ENCODE measurements at regions not wholly inside any gene's neighbourhood (a gene's known extent, or its start where the extent isn't known, plus 50 kb on each side); places are given as distances from the start of the nearest gene placed in this dataset.

DNA sequence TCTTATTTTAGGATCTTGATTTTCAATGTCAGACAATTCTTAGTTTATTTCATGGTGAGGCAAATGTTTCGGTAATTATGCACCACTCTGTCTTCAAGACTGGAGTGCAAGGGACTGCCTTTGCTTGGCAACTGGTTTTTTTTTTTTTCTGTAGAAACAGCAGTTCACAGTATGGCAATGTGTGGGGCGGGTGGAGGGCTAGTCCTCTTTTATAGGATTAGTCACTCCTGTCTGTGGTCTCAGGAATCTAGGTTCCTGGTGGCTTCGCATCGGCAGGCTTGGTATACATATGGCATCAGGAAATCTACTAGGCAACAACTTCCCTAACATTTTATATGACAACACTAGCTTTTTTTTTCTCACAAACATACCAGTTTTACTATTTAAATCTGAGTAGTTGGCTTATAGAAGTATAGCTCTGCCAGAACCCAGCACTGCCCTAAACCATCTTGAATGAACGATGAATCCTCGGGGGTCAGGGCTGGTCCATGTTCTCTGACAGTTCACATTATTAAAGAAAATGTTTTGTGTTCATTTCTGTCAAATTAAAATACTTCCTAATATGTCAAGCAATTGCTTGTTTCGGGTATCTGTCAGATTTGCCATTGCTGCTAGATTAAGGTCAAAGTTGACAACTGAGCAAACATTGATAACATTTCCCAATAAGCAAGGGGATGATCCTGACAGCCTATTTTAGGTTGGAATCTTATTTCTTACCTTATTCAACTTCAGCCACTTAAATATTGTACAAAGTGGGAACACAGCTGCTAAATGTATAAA lies 289.7 kb upstream of the VSTM2A start:
- Mint-ChIP-seq H3K27me3 (no peaks in the 10 kb centered on the region), H3K27ac (no peak overlapping the region), H3K4me3 (ENCODE audit: low read depth) (no peak overlapping the region), H3K36me3 (ENCODE audit: insufficient read depth) (no peaks in the 10 kb centered on the region), H3K9me3 (ENCODE audit: low read depth) (no peaks in the 10 kb centered on the region), H3K4me1 (ENCODE audit: low read depth) (no peaks in the 10 kb centered on the region)
- TF ChIP-seq, protein P1, sequence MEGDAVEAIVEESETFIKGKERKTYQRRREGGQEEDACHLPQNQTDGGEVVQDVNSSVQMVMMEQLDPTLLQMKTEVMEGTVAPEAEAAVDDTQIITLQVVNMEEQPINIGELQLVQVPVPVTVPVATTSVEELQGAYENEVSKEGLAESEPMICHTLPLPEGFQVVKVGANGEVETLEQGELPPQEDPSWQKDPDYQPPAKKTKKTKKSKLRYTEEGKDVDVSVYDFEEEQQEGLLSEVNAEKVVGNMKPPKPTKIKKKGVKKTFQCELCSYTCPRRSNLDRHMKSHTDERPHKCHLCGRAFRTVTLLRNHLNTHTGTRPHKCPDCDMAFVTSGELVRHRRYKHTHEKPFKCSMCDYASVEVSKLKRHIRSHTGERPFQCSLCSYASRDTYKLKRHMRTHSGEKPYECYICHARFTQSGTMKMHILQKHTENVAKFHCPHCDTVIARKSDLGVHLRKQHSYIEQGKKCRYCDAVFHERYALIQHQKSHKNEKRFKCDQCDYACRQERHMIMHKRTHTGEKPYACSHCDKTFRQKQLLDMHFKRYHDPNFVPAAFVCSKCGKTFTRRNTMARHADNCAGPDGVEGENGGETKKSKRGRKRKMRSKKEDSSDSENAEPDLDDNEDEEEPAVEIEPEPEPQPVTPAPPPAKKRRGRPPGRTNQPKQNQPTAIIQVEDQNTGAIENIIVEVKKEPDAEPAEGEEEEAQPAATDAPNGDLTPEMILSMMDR (IDR thresholded peaks at IDR 0.05; ENCODE audit: unreplicated experiment): no peak
- DNase-seq (ENCODE audit: low spot score, unreplicated experiment): no peak

DNA sequence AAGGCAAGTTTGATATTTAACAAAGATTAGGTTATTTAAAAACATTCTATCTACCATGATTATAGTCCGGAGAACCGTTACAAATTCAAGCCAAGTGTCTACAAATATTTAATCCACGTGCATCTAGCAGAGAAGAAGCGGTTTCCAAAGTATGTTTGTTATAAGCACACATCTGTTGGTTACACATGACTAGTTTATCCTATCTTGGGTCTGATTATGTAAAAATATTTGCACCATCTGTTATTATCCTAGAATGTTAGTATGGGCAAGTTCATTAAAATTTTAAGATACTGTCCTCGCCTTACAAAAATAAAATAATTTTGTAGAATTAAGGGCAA lies 289.2 kb upstream of the VSTM2A start:
- TF ChIP-seq, protein P1 (IDR thresholded peaks at IDR 0.05; ENCODE audit: unreplicated experiment): no peak
- Mint-ChIP-seq H3K27ac (no peak overlapping the region), H3K4me3 (ENCODE audit: low read depth) (no peak overlapping the region), H3K36me3 (ENCODE audit: insufficient read depth) (no peaks in the 10 kb centered on the region), H3K4me1 (ENCODE audit: low read depth) (no peaks in the 10 kb centered on the region), H3K27me3 (no peaks in the 10 kb centered on the region), H3K9me3 (ENCODE audit: low read depth) (no peaks in the 10 kb centered on the region)
- no peak for DNase-seq (ENCODE audit: low spot score, unreplicated experiment)

DNA sequence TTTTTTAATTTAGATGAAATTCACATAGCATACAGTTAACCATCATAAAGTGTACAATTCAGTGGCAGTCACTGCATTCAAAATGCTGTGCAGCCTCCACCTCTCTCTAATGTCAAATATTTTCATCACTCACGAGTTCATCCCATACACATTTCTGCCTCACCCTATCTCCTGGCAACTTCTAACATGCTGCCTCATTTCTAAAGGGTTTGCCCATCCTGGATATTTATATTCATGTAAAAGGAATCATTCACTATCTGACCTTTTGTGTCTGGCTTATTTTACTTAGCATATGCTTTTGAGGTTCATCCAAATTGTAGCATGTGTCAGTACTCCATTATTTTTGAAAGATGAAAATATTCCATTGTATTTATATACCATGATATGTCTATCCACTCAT lies 286.9 kb upstream of the VSTM2A start:
- no peak for DNase-seq (ENCODE audit: low spot score, unreplicated experiment)
- Mint-ChIP-seq H3K27me3 (no peaks in the 10 kb centered on the region), H3K27ac (no peak overlapping the region), H3K36me3 (ENCODE audit: insufficient read depth) (no peaks in the 10 kb centered on the region), H3K4me3 (ENCODE audit: low read depth) (no peak overlapping the region), H3K9me3 (ENCODE audit: low read depth) (no peaks in the 10 kb centered on the region), H3K4me1 (ENCODE audit: low read depth) (no peaks in the 10 kb centered on the region)
- TF ChIP-seq, protein P1 (IDR thresholded peaks at IDR 0.05; ENCODE audit: unreplicated experiment): no peak

DNA sequence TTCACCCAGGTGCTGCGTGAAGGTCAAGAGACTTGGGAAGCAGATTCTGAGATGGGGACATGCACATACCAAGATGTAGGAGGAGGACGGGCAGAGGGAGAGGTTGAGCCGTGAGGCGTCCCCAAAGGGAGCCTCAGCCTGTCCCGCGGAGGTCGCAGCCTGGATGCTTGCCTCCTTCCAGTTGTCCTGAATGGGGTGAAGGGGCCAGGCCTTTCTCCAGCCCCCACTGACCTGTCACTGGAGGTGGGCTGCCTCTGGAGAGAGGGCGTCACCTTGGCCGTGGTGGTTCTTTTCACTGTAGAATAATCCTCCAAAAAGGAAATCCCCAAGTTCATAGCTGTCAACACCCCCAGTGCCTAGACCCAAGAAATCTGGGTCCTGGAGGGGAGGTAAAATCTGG lies 283.0 kb upstream of the VSTM2A start:
- H3K27me3 Mint-ChIP-seq: no peaks in the 10 kb centered on the region

DNA sequence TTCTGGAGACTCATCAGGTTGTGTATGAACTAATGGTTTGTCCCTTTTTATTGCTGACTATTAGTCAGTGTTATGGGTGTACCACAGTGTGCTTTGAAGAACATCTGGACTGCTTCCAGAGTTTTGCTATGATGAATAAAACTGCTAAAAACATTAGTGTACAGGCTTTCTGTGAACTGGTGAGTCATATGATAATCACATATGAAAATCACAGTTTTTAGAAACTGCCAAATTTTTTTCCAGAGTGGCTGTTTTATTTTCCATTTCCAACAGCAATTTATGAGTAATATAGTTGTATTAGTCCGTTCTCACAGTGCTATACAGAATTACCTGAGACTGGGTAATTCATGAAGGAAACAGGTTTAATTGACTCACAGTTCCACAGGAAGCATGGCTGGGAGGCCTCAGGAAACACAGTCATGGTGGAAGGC lies 281.2 kb upstream of the VSTM2A start:
- no peak overlapping the region for H3K27ac Mint-ChIP-seq
- no peaks in the 10 kb centered on the region for H3K4me1 Mint-ChIP-seq (ENCODE audit: low read depth)
- H3K9me3 Mint-ChIP-seq (ENCODE audit: low read depth): no peaks in the 10 kb centered on the region
- H3K36me3 Mint-ChIP-seq (ENCODE audit: insufficient read depth): no peaks in the 10 kb centered on the region
- no peak overlapping the region for H3K4me3 Mint-ChIP-seq (ENCODE audit: low read depth)
- no peaks in the 10 kb centered on the region for H3K27me3 Mint-ChIP-seq
- DNase-seq (ENCODE audit: low spot score, unreplicated experiment): no peak
- TF ChIP-seq, protein P1 (IDR thresholded peaks at IDR 0.05; ENCODE audit: unreplicated experiment): no peak

More for the DNA sequence above, 283.0 kb upstream of the VSTM2A start:
- H3K36me3 Mint-ChIP-seq (ENCODE audit: insufficient read depth): no peaks in the 10 kb centered on the region
- H3K4me3 Mint-ChIP-seq (ENCODE audit: low read depth): no peak overlapping the region
- TF ChIP-seq, protein P1 (IDR thresholded peaks at IDR 0.05; ENCODE audit: unreplicated experiment): no peak
- no peaks in the 10 kb centered on the region for H3K4me1 Mint-ChIP-seq (ENCODE audit: low read depth)
- no peak for DNase-seq (ENCODE audit: low spot score, unreplicated experiment)
- H3K9me3 Mint-ChIP-seq (ENCODE audit: low read depth): no peaks in the 10 kb centered on the region
- H3K27ac Mint-ChIP-seq: no peak overlapping the region

All from progenitor cell of endocrine pancreas (in vitro differentiated cells).